IPS DF 6.9 (cell line): ENCODE measurements at regions not wholly inside any gene's neighbourhood (a gene's known extent, or its start where the extent isn't known, plus 50 kb on each side); places are given as distances from the start of the nearest gene placed in this dataset.

Source experiments
- DNase-seq: peaks from one replicate; pipeline ENCODE4 v3.0.0-alpha.2; 2013; ENCODE audit warnings: low read depth, low spot score
- H3K27ac ChIP-seq: one replicate; pipeline ENCODE4 v1.5.1; 2013; ENCODE audit warnings: low read length, control low read depth
- H3K27me3 ChIP-seq: 2 replicates; pipeline ENCODE4 v1.6.1; 2013; ENCODE audit warnings: mild to moderate bottlenecking, low read length; ENCODE audit not compliant: control insufficient read depth, insufficient read depth
- H3K36me3 ChIP-seq: 2 replicates; pipeline ENCODE4 v1.6.1; 2013; ENCODE audit warnings: low read length; ENCODE audit not compliant: control insufficient read depth, insufficient read depth
- H3K4me1 ChIP-seq: 2 replicates; pipeline ENCODE4 v1.6.1; 2013; ENCODE audit warnings: low read length; ENCODE audit not compliant: control insufficient read depth, insufficient read depth
- H3K4me3 ChIP-seq: 2 replicates; pipeline ENCODE4 v1.5.1; 2013; ENCODE audit warnings: mild to moderate bottlenecking, low read length
- H3K9me3 ChIP-seq: 2 replicates; pipeline ENCODE4 v1.6.1; 2013; ENCODE audit warnings: low read length, inconsistent platforms; ENCODE audit not compliant: control insufficient read depth, insufficient read depth
- WGBS: extraction: QIAGEN DNeasy Blood & Tissue Kit; methylation state at CpG from one replicate; pipeline ENCODE4 v1.1.7; 2013; ENCODE audit warnings: mixed read lengths, missing lambda C conversion rate; ENCODE audit not compliant: insufficient read length, insufficient coverage; 5-methylcytosine and 5-hydroxymethylcytosine counted together

GRCh38 chr16:56066617-56067016 lies 124.7 kb upstream of the GNAO1 start:
- H3K4me3 ChIP-seq = no peak overlapping the region
- no peak for DNase-seq
- no peaks in the 10 kb centered on the region for H3K36me3 ChIP-seq
- H3K27ac ChIP-seq = no peak overlapping the region
- no peaks in the 10 kb centered on the region for H3K27me3 ChIP-seq
- H3K4me1 ChIP-seq = no peaks in the 10 kb centered on the region
- H3K9me3 ChIP-seq = no peaks in the 10 kb centered on the region

GRCh38 chr16:56063111-56063510 lies 128.2 kb upstream of the GNAO1 start:
- no peaks in the 10 kb centered on the region for H3K27me3 ChIP-seq
- DNase-seq = no peak
- H3K36me3 ChIP-seq = no peaks in the 10 kb centered on the region
- no peaks in the 10 kb centered on the region for H3K4me1 ChIP-seq
- H3K4me3 ChIP-seq = no peak overlapping the region
- H3K9me3 ChIP-seq = no peaks in the 10 kb centered on the region
- no peak overlapping the region for H3K27ac ChIP-seq

DNA sequence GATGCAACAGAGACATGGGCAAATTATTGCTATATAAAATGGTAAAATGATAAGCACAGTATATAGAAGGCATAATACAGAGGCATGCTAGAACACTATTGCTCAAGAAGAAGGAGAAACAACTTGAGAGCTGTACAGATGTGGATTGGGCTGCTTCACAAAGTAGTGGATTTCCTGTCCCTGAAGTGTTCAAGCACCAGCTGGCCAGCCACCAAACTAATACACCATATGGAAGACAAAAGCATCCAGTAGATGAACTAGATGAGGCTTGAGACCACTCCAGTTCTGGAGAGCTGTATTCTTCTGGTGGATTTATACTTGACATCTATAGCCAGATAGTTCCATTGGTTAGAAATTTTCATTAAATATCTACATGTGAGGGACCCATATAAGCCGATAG lies 134.1 kb upstream of the GNAO1 start:
- H3K4me3 ChIP-seq = no peak overlapping the region
- WGBS = no CpG with 5 or more reads among the region's 1 CpG
- no peak for DNase-seq

GRCh38 chr16:56050916-56051315 lies 140.4 kb upstream of the GNAO1 start:
- no CpG with 5 or more reads among the region's 4 CpGs for WGBS
- DNase-seq = no peak
- Histone ChIP-seq H3K4me1 (no peaks in the 10 kb centered on the region), H3K36me3 (no peaks in the 10 kb centered on the region), H3K9me3 (no peaks in the 10 kb centered on the region), H3K27me3 (no peaks in the 10 kb centered on the region), H3K4me3 (no peak overlapping the region), H3K27ac (no peak overlapping the region)

More for the DNA sequence above, 134.1 kb upstream of the GNAO1 start:
- H3K36me3 ChIP-seq = no peaks in the 10 kb centered on the region
- no peaks in the 10 kb centered on the region for H3K9me3 ChIP-seq
- no peak overlapping the region for H3K27ac ChIP-seq
- H3K4me1 ChIP-seq = no peaks in the 10 kb centered on the region
- H3K27me3 ChIP-seq = no peaks in the 10 kb centered on the region

DNA sequence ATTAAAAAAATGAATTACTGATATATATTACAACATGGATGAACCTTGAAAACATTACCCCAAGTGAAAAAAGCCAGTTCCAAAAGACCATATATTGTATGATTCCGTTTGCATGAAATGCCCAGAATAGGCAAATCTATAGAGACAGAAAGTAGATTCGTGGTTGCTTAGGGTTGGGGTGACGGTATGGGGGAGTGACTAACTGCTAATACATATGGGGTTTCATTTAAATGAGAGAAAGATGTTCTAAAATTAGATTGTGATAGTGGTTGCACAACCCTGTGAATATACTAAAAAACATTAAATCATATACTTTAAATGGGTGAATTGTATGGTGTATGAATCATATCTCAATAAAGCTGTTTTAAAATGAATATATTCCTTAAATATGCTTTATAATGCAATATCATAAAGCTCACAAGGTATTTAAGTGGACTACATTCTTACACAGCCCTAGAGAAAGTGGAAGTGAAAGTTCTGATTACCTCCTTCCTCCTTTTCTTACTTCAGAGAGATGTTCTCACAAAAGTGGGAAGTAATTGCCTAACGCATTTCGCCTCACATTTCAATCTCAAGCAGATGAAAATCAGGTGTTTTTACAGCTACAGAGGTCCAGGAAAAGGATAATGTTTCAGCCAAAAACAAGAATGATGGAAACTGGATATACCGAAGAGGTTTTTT lies 142.7 kb upstream of the GNAO1 start:
- H3K27me3 ChIP-seq = no peaks in the 10 kb centered on the region
- no peak overlapping the region for H3K4me3 ChIP-seq
- no peak overlapping the region for H3K27ac ChIP-seq
- no peaks in the 10 kb centered on the region for H3K9me3 ChIP-seq
- no peaks in the 10 kb centered on the region for H3K4me1 ChIP-seq
- no CpG with 5 or more reads among the region's 6 CpGs for WGBS
- no peaks in the 10 kb centered on the region for H3K36me3 ChIP-seq
- no peak for DNase-seq

- WGBS = no CpG with 5 or more reads among the region's 4 CpGs
- Histone ChIP-seq H3K36me3 (no peaks in the 10 kb centered on the region), H3K27me3 (no peaks in the 10 kb centered on the region), H3K4me3 (no peak overlapping the region), H3K9me3 (no peaks in the 10 kb centered on the region), H3K4me1 (no peaks in the 10 kb centered on the region), H3K27ac (no peak overlapping the region)
- no peak for DNase-seq
Measured at GRCh38 chr16:56047307-56048234, 143.7 kb upstream of the GNAO1 start.

DNA sequence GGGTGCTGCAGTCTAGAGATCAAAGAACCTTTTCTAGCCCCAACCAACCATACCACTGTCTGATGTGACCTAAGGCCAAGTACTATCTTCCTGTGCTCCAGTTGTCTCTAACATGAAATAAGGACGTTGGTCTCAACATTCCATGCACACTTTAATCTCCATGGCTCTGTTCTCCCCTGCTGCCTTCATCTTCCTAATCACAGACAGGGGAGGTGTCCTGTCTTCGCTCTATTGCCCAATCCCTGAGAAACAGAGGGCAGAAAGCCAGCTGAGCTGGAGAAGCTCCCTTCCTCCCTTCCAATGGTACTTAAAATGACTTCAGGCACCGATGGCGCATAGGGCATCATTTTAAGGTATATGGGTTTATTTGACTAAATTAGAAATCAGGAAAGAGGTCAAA lies 148.9 kb upstream of the GNAO1 start:
- DNase-seq = no peak
- WGBS = no CpG with 5 or more reads among the region's 4 CpGs
- H3K36me3 ChIP-seq = no peaks in the 10 kb centered on the region
- no peaks in the 10 kb centered on the region for H3K9me3 ChIP-seq
- no peaks in the 10 kb centered on the region for H3K27me3 ChIP-seq
- no peak overlapping the region for H3K4me3 ChIP-seq
- no peak overlapping the region for H3K27ac ChIP-seq
- H3K4me1 ChIP-seq = no peaks in the 10 kb centered on the region

DNA sequence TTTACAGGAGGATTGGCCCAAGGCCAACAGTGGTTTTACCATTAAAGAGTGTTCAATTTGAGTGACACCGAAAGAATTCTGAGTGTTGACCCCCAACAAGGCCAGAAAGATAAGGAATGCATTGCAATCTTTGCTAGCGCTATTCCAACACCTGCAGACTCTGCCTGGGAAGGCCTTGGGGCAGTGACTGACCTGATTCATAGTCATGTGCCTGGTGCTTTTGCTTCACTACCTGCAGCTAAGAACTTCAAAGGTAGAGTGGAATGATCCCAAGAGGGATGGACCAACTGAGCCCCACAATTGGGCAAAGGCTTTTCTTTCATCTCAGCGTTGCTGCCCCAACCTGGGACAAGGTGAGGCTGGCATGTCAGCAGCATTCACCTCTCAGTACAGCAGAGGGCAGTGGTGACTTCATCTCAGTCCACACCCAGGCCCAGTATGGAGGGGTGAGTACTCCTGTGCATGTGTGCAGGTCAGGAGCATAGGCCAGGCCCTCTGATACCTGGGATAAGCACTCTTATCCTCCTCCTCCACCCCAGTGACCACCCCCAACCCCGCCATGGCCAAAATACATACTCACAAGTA lies 149.6 kb upstream of the GNAO1 start:
- peak; percentile 22 for DNase-seq
- WGBS = no CpG with 5 or more reads among the region's 4 CpGs
- H3K4me1 ChIP-seq = no peaks in the 10 kb centered on the region
- no peaks in the 10 kb centered on the region for H3K36me3 ChIP-seq
- no peak overlapping the region for H3K27ac ChIP-seq
- H3K27me3 ChIP-seq = no peaks in the 10 kb centered on the region
- no peak overlapping the region for H3K4me3 ChIP-seq
- no peaks in the 10 kb centered on the region for H3K9me3 ChIP-seq

- no peaks in the 10 kb centered on the region for H3K36me3 ChIP-seq
Measured at GRCh38 chr16:56038564-56039098, 152.7 kb upstream of the GNAO1 start.

GRCh38 chr16:56032072-56032471 lies 156.9 kb upstream of the CES5A start:
- no peaks in the 10 kb centered on the region for H3K27me3 ChIP-seq
- WGBS = no CpG with 5 or more reads among the region's 1 CpG
- H3K27ac ChIP-seq = no peak overlapping the region
- no peak for DNase-seq
- no peaks in the 10 kb centered on the region for H3K4me1 ChIP-seq
- no peaks in the 10 kb centered on the region for H3K9me3 ChIP-seq
- H3K4me3 ChIP-seq = no peak overlapping the region
- H3K36me3 ChIP-seq = no peaks in the 10 kb centered on the region

More at GRCh38 chr16:56038564-56039098, 152.7 kb upstream of the GNAO1 start:
- Histone ChIP-seq H3K9me3 (no peaks in the 10 kb centered on the region), H3K27me3 (no peaks in the 10 kb centered on the region), H3K4me1 (no peaks in the 10 kb centered on the region), H3K27ac (no peak overlapping the region), H3K4me3 (no peak overlapping the region)
- no peak for DNase-seq
- no CpG with 5 or more reads among the region's 3 CpGs for WGBS
